HEK293T (cell line): ENCODE measurements at regions not wholly inside any gene's neighbourhood (a gene's known extent, or its start where the extent isn't known, plus 50 kb on each side); places are given as distances from the start of the nearest gene placed in this dataset.
"Not testable (repeated sequence)": the region's sequence is repeated elsewhere in the genome, so short reads cannot be mapped to it uniquely, and the experiment has no call there.

Experiments
- CTCF ChIA-PET: fragments of 350-600 bp; formaldehyde crosslinking; extraction: SDS; loops from one replicate; lab custom pipeline; 2021; ENCODE audit warnings: antibody characterized with exemption, inconsistent platforms; lab: Yijun Ruan, JAX
- POLR2A ChIA-PET: fragments of 350-600 bp; formaldehyde crosslinking; extraction: SDS; loops from one replicate; lab custom pipeline; 2020; ENCODE audit warnings: antibody characterized with exemption, inconsistent platforms; lab: Yijun Ruan, JAX
- DNase-seq: peaks from one replicate; pipeline ENCODE4 v3.0.0; 2012; ENCODE audit warnings: mixed read lengths; ENCODE audit errors: extremely low spot score
- ARNT ChIP-seq: fragments of 450-650 bp; IDR thresholded peaks from 2 replicates; pipeline ENCODE4 v1.6.1; 2017; ENCODE audit warnings: mild to moderate bottlenecking
- BHLHE40 ChIP-seq: fragments of 450-650 bp; IDR thresholded peaks from 2 replicates; pipeline ENCODE4 v1.6.1; 2016; ENCODE audit warnings: mild to moderate bottlenecking, moderate library complexity, borderline replicate concordance
- CTBP1 ChIP-seq: fragments of 450-650 bp; IDR thresholded peaks from 2 replicates; pipeline ENCODE4 v1.6.1; 2016; ENCODE audit warnings: borderline replicate concordance
- ELF4 ChIP-seq: fragments of 450-650 bp; IDR thresholded peaks from 2 replicates; pipeline ENCODE4 v1.6.1; 2017; ENCODE audit warnings: antibody characterized with exemption
- FOXA1 ChIP-seq: fragments of 450-650 bp; IDR thresholded peaks from 2 replicates; pipeline ENCODE4 v1.6.1; 2016; ENCODE audit warnings: mild to moderate bottlenecking
- FOXK2 ChIP-seq: fragments of 450-650 bp; IDR thresholded peaks from 2 replicates; pipeline ENCODE4 v1.6.1; 2016; ENCODE audit warnings: mild to moderate bottlenecking
- FOXM1 ChIP-seq: fragments of 450-650 bp; IDR thresholded peaks from 2 replicates; pipeline ENCODE4 v1.6.1; 2017; ENCODE audit warnings: mild to moderate bottlenecking, borderline replicate concordance
- HDGF ChIP-seq: fragments of 450-650 bp; IDR thresholded peaks from 2 replicates; pipeline ENCODE4 v1.6.1; 2017; ENCODE audit warnings: antibody characterized with exemption, borderline replicate concordance
- L3MBTL2 ChIP-seq: fragments of 450-650 bp; conservative IDR thresholded peaks from 2 replicates; pipeline ENCODE4 v1.6.1; 2016; ENCODE audit warnings: mild to moderate bottlenecking
- LEF1 ChIP-seq: fragments of 450-650 bp; IDR thresholded peaks from 2 replicates; pipeline ENCODE4 v1.6.1; 2017; ENCODE audit warnings: mild to moderate bottlenecking, borderline replicate concordance
- NFRKB ChIP-seq: fragments of 450-650 bp; IDR thresholded peaks from 2 replicates; pipeline ENCODE4 v1.6.1; 2016; ENCODE audit warnings: mild to moderate bottlenecking, moderate library complexity
- PKNOX1 ChIP-seq: fragments of 450-650 bp; IDR thresholded peaks from 2 replicates; pipeline ENCODE4 v1.6.1; 2016
- SP1 ChIP-seq: fragments of 450-650 bp; IDR thresholded peaks from 2 replicates; pipeline ENCODE4 v1.6.1; 2017
- SUZ12 ChIP-seq: fragments of 450-650 bp; IDR thresholded peaks from 2 replicates; pipeline ENCODE4 v1.6.1; 2016; ENCODE audit warnings: mild to moderate bottlenecking
- TARDBP ChIP-seq: fragments of 450-650 bp; IDR thresholded peaks from 2 replicates; pipeline ENCODE4 v1.6.1; 2016
- ZNF384 ChIP-seq: fragments of 450-650 bp; IDR thresholded peaks from 2 replicates; pipeline ENCODE4 v1.6.1; 2016

DNA sequence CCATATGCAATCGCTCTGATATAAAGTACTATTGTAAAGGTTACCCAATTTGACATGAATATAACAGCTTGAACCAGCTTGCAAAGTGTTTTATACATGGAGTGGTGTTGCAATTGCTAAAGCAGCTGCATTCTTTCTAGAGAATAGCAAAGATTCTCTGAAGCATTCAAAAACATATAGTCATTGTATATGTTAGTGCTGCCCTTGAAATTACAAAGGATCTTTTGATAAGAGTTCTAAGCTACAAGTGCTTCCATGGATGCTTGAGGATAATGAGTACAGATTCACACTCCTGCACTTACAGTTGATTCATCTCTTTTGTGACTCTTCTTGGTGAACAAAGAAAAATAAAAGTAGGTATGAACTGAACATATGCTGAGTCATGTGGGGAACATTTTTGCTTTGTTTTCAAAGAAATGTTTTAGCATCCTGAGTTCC lies 175.7 kb downstream of the ALDH8A1 start:
- ChIA-PET POLR2A (no interaction called here), CTCF (no interaction called here)
- no peak for DNase-seq
- TF ChIP-seq LEF1 (no peak), SUZ12 (no peak), FOXK2 (no peak), BHLHE40 (no peak), HDGF (no peak), FOXM1 (no peak), PKNOX1 (no peak), ZNF384 (no peak)

DNA sequence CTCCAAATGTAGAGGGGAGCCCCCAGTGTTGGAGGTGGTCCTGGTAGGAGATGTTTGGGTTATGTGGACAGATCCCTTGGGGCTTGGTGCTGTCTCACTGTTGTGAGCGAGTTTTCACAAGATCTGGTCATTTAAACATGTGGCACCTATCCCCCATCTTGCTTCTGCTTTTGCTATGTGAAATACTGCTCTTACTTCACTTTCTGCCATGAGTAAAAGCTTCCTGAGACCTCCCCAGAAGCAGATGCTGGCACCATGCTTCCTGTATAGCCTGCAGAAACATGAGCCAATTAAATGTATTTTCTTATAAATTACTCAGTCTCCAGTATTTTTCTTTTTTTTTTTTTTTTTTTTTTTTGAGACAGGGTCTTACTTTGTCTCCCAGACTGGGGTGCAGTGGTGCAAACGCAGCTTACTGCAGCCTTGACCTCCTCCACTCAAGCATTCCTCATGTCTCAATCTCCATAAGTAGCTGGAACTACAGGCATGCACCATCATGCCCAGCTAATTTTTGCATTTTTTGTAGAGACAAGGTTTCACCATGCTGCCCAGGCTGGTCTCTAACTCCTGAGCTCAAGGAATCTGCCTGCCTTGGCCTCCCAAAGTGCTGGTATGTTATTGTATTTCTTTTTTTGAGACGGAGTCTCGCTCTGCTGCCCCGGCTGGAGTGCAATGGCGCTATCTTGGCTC lies 177.1 kb downstream of the ALDH8A1 start:
- ChIA-PET CTCF (interaction anchor here (0.9 kb wide), 1 partner anchor 50 kb away, joined by 3 read pairs; no protein-coding TSS in a partner anchor), POLR2A (no interaction called here)
- no peak for DNase-seq
- no peak for TF ChIP-seq BHLHE40
- TF ChIP-seq L3MBTL2 = no peak
- TF ChIP-seq LEF1 = no peak
- TF ChIP-seq ARNT = no peak
- no peak for TF ChIP-seq TARDBP
- no peak for TF ChIP-seq HDGF
- TF ChIP-seq ZNF384 = no peak
- no peak for TF ChIP-seq FOXK2
- TF ChIP-seq CTBP1 = no peak
- TF ChIP-seq NFRKB = no peak
- TF ChIP-seq SP1 = no peak
- TF ChIP-seq SUZ12 = no peak
- TF ChIP-seq FOXA1 = no peak
- TF ChIP-seq ELF4 = no peak
- no peak for TF ChIP-seq PKNOX1
- no peak for TF ChIP-seq FOXM1

DNA sequence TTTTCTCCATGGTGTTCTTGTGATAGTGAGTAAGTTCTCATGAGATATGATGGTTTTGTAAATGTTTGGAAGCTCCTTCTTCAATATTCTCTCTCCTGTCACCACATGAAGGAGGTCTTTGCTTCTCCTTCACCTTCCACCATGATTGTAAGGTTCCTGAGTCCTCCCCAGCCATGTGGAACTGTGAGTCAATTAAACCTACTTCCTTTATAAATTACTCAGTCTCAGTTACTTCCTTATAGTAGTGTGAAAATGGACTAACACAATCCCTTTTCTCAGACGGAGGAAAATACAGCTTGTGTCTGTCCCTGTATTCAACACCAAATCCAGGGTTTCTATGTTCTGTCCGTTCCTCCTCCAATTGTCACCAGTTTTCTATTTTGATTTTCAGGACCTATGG lies 181.0 kb downstream of the ALDH8A1 start:
- POLR2A ChIA-PET = no interaction called here
- no peak for DNase-seq
- TF ChIP-seq PKNOX1 (no peak), SUZ12 (no peak), BHLHE40 (no peak), NFRKB (no peak), FOXA1 (no peak), ELF4 (no peak)
- CTCF ChIA-PET = interaction anchor here (1.5 kb wide), 1 partner anchor 28 kb away, joined by 3 read pairs; no protein-coding TSS in a partner anchor

DNA sequence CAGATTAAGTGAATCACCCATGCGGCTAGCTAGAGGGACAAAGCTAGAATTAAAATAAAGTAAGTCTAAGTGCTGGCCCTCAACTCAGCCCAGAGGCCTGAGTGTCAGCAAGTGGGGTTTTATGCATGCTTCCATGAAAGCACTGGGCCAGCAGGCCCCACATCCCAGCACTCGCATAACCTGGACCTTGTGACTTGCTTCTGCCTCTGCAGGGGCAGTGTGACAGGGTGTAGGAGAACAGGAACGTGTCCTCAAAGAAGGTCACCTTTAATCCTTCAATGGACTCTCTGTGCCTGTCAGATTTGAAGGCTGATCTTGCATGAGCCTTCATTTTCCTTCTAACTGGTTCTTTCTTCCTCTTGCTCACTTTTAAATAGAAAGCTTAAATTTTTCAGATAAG lies 183.4 kb downstream of the ALDH8A1 start:
- POLR2A ChIA-PET = no interaction called here
- DNase-seq = no peak
- CTCF ChIA-PET = no interaction called here
- TF ChIP-seq CTBP1 (no peak), SUZ12 (no peak), FOXA1 (no peak), SP1 (no peak), FOXK2 (no peak)

GRCh38 chr6:134764741-134765140 lies 185.2 kb downstream of the ALDH8A1 start:
- no peak for DNase-seq
- ChIA-PET POLR2A (no interaction called here), CTCF (no interaction called here)
- TF ChIP-seq PKNOX1 (no peak), FOXA1 (no peak), FOXK2 (no peak), CTBP1 (no peak), TARDBP (no peak), LEF1 (no peak), ARNT (no peak)

DNA sequence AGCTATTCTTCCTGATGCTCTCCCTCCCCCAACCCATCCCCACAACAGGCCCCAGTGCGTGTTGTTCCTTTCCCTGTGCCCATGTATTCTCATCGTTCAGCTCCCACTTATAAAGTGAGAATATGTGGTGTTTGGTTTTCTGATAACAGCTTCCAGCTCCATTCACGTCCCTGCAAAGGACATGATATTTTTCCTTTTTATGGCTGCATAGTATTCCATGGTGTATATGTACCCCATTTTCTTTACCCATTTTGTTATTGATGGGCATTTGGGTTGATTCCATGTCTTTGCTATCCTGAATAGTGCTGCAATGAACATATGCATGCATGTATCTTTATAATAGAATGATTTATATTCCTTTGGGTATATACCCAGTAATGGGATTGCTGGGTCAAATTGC lies 186.3 kb downstream of the ALDH8A1 start:
- POLR2A ChIA-PET, CTCF ChIA-PET, DNase-seq: not testable (repeated sequence)

DNA sequence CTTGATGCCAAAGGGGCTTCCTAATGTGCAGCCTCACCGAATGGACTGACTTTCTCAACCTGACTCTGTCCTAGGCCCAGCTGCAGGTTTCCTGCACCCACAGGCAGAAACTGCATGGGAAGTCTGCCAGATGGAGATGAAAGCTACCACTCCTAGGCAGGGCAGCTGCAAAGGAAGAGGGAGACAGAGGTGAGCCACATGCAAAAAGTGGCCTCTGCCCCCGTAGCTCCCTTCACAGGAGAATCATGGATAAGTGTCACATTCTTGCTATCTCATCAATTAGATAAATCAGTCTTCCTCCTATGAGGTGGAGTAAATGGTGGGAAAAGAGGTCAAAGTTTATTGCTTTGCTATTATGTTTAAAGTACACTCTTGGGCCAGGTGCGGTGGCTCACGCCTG lies 191.3 kb downstream of the ALDH8A1 start:
- no peak for DNase-seq
- POLR2A ChIA-PET = no interaction called here
- no peak for TF ChIP-seq NFRKB
- TF ChIP-seq PKNOX1 = no peak
- no peak for TF ChIP-seq LEF1
- TF ChIP-seq FOXA1 = no peak
- CTCF ChIA-PET = no interaction called here
